HG02610 (cell line): ENCODE measurements at regions not wholly inside any gene's neighbourhood (a gene's known extent, or its start where the extent isn't known, plus 50 kb on each side); places are given as distances from the start of the nearest gene placed in this dataset.

Experiments used
- ATAC-seq: cut with Tn5 transposase; IDR thresholded peaks from one replicate; pipeline ENCODE4 v1.9.1; 2021; ENCODE audit warnings: mild to moderate bottlenecking, moderate library complexity; ENCODE audit not compliant: unreplicated experiment

- ATAC-seq: no peak
Observed at GRCh38 chr4:32261196-32261595, 1541.0 kb downstream of the PCDH7 start.

GRCh38 chr4:32268863-32269262, 1548.7 kb downstream of the PCDH7 start:
- ATAC-seq: no peak

- ATAC-seq: no peak
Observed at GRCh38 chr4:32290102-32290501, 1569.9 kb downstream of the PCDH7 start.

- no peak for ATAC-seq
Observed at GRCh38 chr4:32318926-32319325, 1598.8 kb downstream of the PCDH7 start.

- ATAC-seq: no peak
Observed at GRCh38 chr4:32321421-32321820, 1601.3 kb downstream of the PCDH7 start.

- no peak for ATAC-seq
Observed at GRCh38 chr4:32334759-32335158, 1614.6 kb downstream of the PCDH7 start.

- no peak for ATAC-seq
Observed at GRCh38 chr4:32337403-32337802, 1617.2 kb downstream of the PCDH7 start.

- no peak for ATAC-seq
Observed at GRCh38 chr4:32340591-32340990, 1620.4 kb downstream of the PCDH7 start.

GRCh38 chr4:32341342-32341741, 1621.2 kb downstream of the PCDH7 start:
- ATAC-seq: no peak

GRCh38 chr4:32342054-32342453, 1621.9 kb downstream of the PCDH7 start:
- ATAC-seq: no peak

GRCh38 chr4:32349026-32349425, 1628.9 kb downstream of the PCDH7 start:
- ATAC-seq: no peak

- ATAC-seq: no peak
Observed at GRCh38 chr4:32374206-32374605, 1654.0 kb downstream of the PCDH7 start.

- no peak for ATAC-seq
Observed at GRCh38 chr4:32393806-32394205, 1673.6 kb downstream of the PCDH7 start.

GRCh38 chr4:32394255-32394654, 1674.1 kb downstream of the PCDH7 start:
- no peak for ATAC-seq

- ATAC-seq: no peak
Observed at GRCh38 chr4:32396507-32397070, 1676.4 kb downstream of the PCDH7 start.

GRCh38 chr4:32400870-32401269, 1680.7 kb downstream of the PCDH7 start:
- ATAC-seq: no peak

- no peak for ATAC-seq
Observed at GRCh38 chr4:32417113-32417704, 1697.0 kb downstream of the PCDH7 start.

GRCh38 chr4:32423267-32423666, 1703.1 kb downstream of the PCDH7 start:
- ATAC-seq: no peak

- ATAC-seq: no peak
Observed at GRCh38 chr4:32425243-32425642, 1705.1 kb downstream of the PCDH7 start.

GRCh38 chr4:32427566-32427965, 1707.4 kb downstream of the PCDH7 start:
- no peak for ATAC-seq

GRCh38 chr4:32429151-32429550, 1709.0 kb downstream of the PCDH7 start:
- ATAC-seq: no peak

- no peak for ATAC-seq
Observed at GRCh38 chr4:32435308-32435707, 1715.1 kb downstream of the PCDH7 start.

GRCh38 chr4:32436816-32437215, 1716.6 kb downstream of the PCDH7 start:
- no peak for ATAC-seq
